ENCODE measurements at regions not wholly inside any gene's neighbourhood (a gene's known extent, or its start where the extent isn't known, plus 50 kb on each side); places are given as distances from the start of the nearest gene placed in this dataset.

DNA sequence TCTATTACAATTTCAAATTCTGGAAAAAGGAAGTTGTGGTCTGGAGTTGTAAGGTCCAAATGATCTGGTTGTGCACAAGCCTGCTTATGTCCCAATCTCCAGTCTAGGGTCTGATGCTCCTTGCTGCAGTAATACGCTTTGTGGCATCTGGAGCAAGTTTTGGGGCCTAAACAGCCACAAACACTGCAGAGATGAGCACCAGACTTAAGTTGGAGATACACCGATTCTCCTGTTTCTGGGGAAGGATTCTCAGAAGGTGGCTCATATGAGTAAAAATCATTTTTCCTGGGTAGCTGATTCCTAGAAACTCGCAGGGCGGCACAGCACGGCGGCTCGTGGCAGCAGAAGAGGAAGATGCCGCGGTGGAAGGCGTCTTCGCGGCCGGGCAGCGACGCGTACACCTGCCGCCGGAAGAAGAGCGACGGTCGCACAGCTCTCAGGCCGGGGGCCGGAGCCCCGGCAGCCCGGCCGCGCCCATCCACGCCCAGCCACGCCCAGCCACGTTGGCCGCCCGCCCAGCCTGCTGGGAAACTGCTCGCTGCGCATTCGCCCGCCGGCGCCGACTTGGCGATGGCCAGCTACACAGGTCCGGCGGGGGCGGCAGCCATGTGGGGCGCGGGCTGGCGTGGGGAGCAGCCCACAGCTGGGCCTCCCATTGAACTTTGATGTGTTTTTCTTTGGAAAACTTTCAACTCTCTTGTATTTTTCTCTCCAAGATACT, 129.0 kb downstream of the ASCL4 start (continued):
- TF ChIP-seq, protein P1, sequence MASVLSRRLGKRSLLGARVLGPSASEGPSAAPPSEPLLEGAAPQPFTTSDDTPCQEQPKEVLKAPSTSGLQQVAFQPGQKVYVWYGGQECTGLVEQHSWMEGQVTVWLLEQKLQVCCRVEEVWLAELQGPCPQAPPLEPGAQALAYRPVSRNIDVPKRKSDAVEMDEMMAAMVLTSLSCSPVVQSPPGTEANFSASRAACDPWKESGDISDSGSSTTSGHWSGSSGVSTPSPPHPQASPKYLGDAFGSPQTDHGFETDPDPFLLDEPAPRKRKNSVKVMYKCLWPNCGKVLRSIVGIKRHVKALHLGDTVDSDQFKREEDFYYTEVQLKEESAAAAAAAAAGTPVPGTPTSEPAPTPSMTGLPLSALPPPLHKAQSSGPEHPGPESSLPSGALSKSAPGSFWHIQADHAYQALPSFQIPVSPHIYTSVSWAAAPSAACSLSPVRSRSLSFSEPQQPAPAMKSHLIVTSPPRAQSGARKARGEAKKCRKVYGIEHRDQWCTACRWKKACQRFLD (CRISPR knock-in tag; IDR thresholded peaks at IDR 0.05) = peak; percentile 52; the same call in 1 of the 2 replicates
- TF ChIP-seq TBP (optimal IDR thresholded peaks at IDR 0.05; ENCODE audit: low read depth, low read length) (peak; percentile 79), DNMT1 (IDR thresholded peaks at IDR 0.05) (no peak), HDAC1 (IDR thresholded peaks at IDR 0.05) (no peak), PHB (CRISPR knock-in tag; IDR thresholded peaks at IDR 0.05) (no peak), HNRNPL (IDR thresholded peaks at IDR 0.05; ENCODE audit: low read depth, low read length) (no peak), ZNF197 (CRISPR knock-in tag; IDR thresholded peaks at IDR 0.05; ENCODE audit: low read depth) (no peak), EP300 (IDR thresholded peaks at IDR 0.05; ENCODE audit: low read length) (no peak), STAT5A (IDR thresholded peaks at IDR 0.05; ENCODE audit: borderline replicate concordance, low read length) (no peak), GATA2 (CRISPR knock-in tag; IDR thresholded peaks at IDR 0.05) (no peak), ZNF785 (CRISPR knock-in tag; IDR thresholded peaks at IDR 0.05) (no peak), HNRNPUL1 (IDR thresholded peaks at IDR 0.05; ENCODE audit: low read length) (no peak), MED1 (CRISPR knock-in tag; IDR thresholded peaks at IDR 0.05; ENCODE audit: borderline replicate concordance) (no peak), ZKSCAN1 (IDR thresholded peaks at IDR 0.05; ENCODE audit: low read depth, low read length) (0 out of 2 replicates have a peak, but pooled peaks have one; percentile 36), CTBP1 (IDR thresholded peaks at IDR 0.05; ENCODE audit: borderline replicate concordance) (peak; percentile 93), POLR2B (IDR thresholded peaks at IDR 0.05; ENCODE audit: low read depth, partially characterized antibody) (peak; percentile 71)
- TF ChIP-seq, protein P2, sequence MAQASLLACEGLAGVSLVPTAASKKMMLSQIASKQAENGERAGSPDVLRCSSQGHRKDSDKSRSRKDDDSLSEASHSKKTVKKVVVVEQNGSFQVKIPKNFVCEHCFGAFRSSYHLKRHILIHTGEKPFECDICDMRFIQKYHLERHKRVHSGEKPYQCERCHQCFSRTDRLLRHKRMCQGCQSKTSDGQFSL (CRISPR knock-in tag; IDR thresholded peaks at IDR 0.05) = no peak
- TF ChIP-seq, protein P2 (tag; IDR thresholded peaks at IDR 0.05) = no peak
- TF ChIP-seq, protein P3, sequence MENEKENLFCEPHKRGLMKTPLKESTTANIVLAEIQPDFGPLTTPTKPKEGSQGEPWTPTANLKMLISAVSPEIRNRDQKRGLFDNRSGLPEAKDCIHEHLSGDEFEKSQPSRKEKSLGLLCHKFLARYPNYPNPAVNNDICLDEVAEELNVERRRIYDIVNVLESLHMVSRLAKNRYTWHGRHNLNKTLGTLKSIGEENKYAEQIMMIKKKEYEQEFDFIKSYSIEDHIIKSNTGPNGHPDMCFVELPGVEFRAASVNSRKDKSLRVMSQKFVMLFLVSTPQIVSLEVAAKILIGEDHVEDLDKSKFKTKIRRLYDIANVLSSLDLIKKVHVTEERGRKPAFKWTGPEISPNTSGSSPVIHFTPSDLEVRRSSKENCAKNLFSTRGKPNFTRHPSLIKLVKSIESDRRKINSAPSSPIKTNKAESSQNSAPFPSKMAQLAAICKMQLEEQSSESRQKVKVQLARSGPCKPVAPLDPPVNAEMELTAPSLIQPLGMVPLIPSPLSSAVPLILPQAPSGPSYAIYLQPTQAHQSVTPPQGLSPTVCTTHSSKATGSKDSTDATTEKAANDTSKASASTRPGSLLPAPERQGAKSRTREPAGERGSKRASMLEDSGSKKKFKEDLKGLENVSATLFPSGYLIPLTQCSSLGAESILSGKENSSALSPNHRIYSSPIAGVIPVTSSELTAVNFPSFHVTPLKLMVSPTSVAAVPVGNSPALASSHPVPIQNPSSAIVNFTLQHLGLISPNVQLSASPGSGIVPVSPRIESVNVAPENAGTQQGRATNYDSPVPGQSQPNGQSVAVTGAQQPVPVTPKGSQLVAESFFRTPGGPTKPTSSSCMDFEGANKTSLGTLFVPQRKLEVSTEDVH (IDR thresholded peaks at IDR 0.05; ENCODE audit: low read depth, partially characterized antibody) = no peak
- TF ChIP-seq, protein P4, sequence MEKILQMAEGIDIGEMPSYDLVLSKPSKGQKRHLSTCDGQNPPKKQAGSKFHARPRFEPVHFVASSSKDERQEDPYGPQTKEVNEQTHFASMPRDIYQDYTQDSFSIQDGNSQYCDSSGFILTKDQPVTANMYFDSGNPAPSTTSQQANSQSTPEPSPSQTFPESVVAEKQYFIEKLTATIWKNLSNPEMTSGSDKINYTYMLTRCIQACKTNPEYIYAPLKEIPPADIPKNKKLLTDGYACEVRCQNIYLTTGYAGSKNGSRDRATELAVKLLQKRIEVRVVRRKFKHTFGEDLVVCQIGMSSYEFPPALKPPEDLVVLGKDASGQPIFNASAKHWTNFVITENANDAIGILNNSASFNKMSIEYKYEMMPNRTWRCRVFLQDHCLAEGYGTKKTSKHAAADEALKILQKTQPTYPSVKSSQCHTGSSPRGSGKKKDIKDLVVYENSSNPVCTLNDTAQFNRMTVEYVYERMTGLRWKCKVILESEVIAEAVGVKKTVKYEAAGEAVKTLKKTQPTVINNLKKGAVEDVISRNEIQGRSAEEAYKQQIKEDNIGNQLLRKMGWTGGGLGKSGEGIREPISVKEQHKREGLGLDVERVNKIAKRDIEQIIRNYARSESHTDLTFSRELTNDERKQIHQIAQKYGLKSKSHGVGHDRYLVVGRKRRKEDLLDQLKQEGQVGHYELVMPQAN (IDR thresholded peaks at IDR 0.05; ENCODE audit: borderline replicate concordance) = no peak
- TF ChIP-seq, protein P5, sequence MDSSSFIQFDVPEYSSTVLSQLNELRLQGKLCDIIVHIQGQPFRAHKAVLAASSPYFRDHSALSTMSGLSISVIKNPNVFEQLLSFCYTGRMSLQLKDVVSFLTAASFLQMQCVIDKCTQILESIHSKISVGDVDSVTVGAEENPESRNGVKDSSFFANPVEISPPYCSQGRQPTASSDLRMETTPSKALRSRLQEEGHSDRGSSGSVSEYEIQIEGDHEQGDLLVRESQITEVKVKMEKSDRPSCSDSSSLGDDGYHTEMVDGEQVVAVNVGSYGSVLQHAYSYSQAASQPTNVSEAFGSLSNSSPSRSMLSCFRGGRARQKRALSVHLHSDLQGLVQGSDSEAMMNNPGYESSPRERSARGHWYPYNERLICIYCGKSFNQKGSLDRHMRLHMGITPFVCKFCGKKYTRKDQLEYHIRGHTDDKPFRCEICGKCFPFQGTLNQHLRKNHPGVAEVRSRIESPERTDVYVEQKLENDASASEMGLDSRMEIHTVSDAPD (CRISPR knock-in tag; IDR thresholded peaks at IDR 0.05) = no peak

Data from K562 (cell line).